GM19351 (cell line): ENCODE measurements at regions not wholly inside any gene's neighbourhood (a gene's known extent, or its start where the extent isn't known, plus 50 kb on each side); places are given as distances from the start of the nearest gene placed in this dataset.
A peak's percentile ranks its signal among the peaks of the same experiment; 100 is the strongest.

Experiments used
- ATAC-seq: cut with Tn5 transposase; IDR thresholded peaks from one replicate; pipeline ENCODE4 v1.9.1; 2021; ENCODE audit warnings: mild to moderate bottlenecking, moderate library complexity; ENCODE audit not compliant: unreplicated experiment

DNA sequence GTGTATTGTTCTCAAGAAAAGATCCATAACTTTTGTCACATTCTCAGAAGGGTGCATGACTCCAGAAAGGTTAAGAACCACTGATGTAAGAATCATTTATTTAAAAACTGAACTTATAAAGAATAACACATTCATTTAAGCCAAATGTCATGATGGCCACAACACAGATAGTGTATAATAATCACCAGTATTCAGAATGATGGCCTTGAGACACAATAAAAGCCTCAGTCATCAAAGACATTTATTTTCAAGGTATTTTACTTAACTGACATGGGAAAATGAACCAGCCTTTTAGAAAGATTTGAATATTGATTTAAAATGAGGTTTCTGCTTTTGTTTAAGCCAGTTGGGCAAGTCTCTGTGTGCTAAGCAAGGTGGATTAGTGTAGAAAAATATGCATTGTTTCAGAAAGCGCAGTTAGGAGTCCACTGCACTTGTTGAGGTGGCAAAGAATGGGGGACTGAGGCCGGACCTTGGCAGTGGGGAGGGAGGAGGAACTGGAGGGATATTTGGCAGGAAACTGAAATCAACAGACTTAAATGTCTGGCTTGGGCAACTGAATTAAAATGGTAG, 371.9 kb upstream of the ESRRG start:
- no peak for ATAC-seq

- no peak for ATAC-seq
Measured at GRCh38 chr1:217091561-217091960, 368.3 kb upstream of the ESRRG start.

- no peak for ATAC-seq
Measured at GRCh38 chr1:217090060-217090911, 367.1 kb upstream of the ESRRG start.

- ATAC-seq: no peak
Measured at GRCh38 chr1:217089361-217090014, 366.3 kb upstream of the ESRRG start.

- ATAC-seq: no peak
Measured at GRCh38 chr1:217088521-217089284, 365.5 kb upstream of the ESRRG start.

DNA sequence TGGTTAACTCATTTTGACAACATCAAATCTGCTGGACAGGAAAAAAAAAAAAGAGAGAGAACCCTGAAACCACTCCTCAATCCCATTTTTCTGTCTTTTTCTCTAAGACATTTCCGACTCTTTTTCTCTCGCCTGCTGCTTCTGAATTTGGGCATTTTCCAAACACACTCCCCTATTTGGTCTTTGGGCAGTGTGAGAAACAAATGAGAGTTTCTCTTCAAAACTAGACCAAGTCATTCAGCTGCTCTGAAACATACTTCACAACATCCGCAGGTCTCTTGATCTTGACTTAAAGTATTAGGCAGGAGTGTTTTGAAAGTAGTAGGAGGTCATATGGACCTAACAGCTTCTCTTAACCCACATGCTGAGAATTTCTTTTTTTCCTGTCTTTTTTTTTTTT, 364.8 kb upstream of the ESRRG start:
- no peak for ATAC-seq

DNA sequence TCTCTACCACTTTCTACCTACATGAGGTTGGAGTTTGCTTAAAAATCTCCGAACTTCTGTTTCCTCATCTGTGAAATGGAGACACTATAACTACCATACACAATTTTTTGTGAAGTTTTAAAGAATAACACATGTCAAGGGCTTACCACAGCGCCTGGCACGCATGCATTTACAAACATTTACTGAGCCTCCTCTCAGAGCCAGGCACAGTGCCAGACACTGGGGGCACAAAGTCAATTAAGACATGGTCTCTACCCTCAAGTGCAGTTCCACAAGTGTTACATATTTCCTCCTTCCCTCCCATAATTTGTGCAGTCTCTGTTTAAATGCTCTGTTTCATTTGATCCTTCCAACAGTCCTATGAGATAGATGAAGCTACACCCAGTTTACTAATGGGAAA, 356.4 kb upstream of the ESRRG start:
- ATAC-seq: no peak

GRCh38 chr1:217078959-217079358, 355.7 kb upstream of the ESRRG start:
- ATAC-seq: no peak

GRCh38 chr1:217078078-217078690, 355.0 kb upstream of the ESRRG start:
- no peak for ATAC-seq

- no peak for ATAC-seq
Measured at GRCh38 chr1:217077426-217077825, 354.2 kb upstream of the ESRRG start.

DNA sequence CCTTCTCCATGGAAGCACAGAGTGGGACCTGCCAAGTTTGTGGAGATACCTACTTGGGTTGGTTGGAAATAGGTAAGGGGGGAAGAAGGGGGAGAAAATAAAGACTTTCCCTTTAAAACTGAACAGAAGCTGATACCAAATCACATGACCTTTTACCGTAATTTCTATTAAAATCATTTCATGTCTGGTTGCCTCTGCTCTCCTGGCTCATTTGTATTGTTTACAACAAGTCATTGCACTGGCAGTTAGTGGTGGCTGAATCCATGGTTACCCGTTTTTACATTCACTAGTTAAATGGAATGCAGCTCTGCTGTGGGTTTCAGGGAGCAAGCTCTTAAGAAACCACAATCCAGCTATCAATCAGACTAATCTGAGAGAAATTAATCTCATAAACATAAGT, 353.7 kb upstream of the ESRRG start:
- ATAC-seq: no peak

GRCh38 chr1:217072926-217073325, 349.7 kb upstream of the ESRRG start:
- no peak for ATAC-seq

DNA sequence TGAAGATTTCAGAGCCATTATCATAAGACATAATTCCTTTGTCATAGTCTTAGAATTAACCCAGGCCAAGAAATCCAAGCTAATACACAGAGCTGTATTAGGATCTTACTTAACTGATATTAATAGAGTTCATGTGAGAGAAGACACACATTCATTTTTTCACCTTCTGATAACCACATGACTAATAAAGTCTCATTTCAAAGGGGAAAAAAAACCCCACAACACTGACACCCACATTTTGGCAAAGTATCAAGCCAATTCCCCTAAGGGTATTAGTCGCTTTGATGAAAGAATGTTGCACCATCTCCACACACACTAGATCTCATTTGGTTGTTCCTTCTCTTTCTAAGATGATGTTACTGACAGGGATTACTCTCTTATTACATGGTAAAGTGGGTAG, 344.4 kb upstream of the ESRRG start:
- peak; percentile 59 for ATAC-seq

DNA sequence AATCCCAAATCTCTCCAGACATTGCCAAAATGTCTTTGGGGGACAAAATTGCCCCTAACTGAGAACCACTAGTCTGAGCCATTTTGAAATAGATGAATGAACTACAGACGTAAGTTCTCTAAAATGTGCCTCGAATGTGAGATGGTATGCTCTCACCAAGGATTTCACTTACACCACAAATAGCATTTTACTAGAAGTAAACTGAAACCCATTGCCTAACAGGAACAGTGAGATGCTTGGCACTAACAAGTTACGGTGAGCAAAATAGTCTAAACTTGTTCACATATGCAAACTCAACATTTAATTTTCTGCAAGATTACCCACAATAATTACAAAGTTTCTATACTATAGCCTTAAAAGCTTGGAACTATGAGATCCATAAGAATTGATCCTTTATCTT, 343.6 kb upstream of the ESRRG start:
- no peak for ATAC-seq

GRCh38 chr1:217063172-217063908, 340.1 kb upstream of the ESRRG start:
- ATAC-seq: no peak

DNA sequence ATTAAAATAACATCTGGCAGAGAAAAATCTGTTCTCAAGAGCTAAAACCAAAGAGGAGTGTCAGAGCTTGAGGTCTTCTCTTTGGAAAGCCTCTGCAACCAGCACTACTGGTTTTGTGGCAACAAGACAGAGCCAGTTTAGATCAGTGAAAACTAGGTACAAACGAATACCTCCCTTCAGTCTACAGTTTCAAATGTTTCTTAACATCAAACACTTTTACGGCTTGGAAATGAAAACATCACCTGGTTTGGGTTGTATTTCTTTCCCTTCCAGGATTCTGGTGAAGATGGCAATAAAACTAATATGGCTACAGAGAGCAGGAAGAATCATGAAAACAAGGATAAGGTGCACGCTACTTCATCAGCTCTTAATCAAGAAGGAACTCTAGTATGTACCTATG, 339.4 kb upstream of the ESRRG start:
- ATAC-seq: no peak

- no peak for ATAC-seq
Measured at GRCh38 chr1:217059401-217059800, 336.2 kb upstream of the ESRRG start.

DNA sequence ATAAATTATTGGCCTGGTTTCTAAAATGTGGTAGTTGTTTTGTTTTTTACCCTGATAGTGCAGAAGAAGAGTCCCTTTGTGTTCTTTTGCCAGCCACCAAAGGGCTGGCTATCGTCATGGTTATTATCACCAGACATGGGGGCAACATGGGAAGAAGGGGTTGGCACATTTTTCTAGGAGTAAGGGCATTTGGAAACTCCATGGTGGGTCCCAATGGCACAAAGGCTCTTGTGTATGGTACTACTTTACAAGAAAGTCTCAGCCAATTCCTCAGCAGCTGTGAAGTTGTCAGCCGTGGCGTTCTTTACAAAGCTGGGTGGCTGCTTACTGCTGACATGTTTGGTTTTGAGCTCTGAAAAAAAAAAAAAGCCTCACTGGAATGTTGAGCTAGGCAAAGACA, 330.4 kb upstream of the ESRRG start:
- no peak for ATAC-seq

DNA sequence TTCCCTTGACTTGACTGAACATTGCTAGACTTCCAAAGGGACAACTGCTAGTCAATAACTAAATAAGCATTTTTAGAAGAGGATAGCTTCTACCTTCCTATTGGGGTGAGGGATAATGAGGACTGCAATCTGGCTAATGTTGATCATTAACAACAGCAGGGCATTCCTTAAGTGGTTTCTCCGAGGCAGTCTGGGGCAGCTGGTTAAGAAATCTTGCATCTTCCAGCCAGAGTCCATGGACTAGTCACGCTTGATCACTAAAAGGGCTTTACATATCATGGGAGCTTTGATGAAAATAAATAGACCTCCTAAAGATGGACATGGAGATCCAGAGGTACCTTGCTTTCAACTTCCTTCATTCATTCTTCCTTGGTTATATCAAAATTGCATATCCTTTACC, 329.4 kb upstream of the ESRRG start:
- ATAC-seq: no peak

DNA sequence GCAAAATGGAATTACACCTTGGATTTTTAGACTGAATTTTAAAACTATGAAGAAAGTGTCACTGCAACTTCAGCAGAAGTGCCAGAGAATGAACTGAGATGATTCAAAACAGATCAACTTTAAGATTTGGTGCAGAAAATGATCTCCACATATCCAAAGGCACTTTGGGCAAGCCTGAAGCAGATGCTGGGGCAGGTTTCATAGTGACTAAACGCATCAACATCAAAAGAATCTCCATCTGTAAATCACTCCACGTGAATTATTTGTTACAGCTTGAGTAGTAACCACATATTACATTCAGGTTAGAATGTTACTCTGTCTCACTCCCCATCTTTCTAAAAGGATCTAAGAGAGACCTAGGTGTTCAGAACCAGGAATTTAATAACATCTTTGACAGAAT, 329.0 kb upstream of the ESRRG start:
- no peak for ATAC-seq
